Breast epithelium (tissue), 3 donors: ENCODE measurements at regions not wholly inside any gene's neighbourhood (a gene's known extent, or its start where the extent isn't known, plus 50 kb on each side); places are given as distances from the start of the nearest gene placed in this dataset.

Experiments
- CTCF ChIP-seq, 3 donors: fragments of 450-650 bp; IDR thresholded peaks; one replicate each; pipeline ENCODE4 v1.5.1; 2016 to 2017; ENCODE audit warnings: antibody characterized with exemption in 3 of 3, mild to moderate bottlenecking in 3 of 3, moderate library complexity in 3 of 3
- POLR2A ChIP-seq: fragments of 450-650 bp; IDR thresholded peaks from one replicate; pipeline ENCODE4 v1.6.1; 2016; ENCODE audit warnings: antibody characterized with exemption, mild to moderate bottlenecking, moderate library complexity

DNA sequence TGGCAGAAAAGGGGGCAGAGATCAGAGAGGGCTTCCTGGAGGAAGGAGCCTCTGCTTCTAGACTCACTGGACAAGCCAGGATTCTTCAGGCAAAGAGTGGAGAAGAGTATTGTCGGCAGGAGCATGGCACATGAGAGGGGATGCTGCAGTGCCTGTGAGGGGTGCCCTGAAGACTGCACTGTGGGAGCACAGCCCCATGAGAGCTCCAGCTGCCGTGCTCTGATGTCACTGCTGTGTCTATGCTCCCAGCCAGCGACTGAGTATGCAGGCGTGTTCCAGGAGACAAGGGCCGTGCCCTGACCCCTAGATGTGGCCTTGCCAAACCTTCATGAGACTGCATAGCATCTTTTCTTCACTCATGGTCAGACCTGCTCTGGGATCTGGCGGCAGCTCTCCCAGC, 339.1 kb downstream of the RPS24 start:
- no peak for TF ChIP-seq POLR2A
- no peak for TF ChIP-seq CTCF (IDR thresholded peaks at IDR 0.05)
